NCI-H1417 treated with DMSO at 0.1 percent for 48 hours (cell line): ENCODE measurements at regions not wholly inside any gene's neighbourhood (a gene's known extent, or its start where the extent isn't known, plus 50 kb on each side); places are given as distances from the start of the nearest gene placed in this dataset.

Experiments
- DNase-seq: peaks from one replicate; lab custom pipeline; 2025; lab: John Stamatoyannopoulos, UW

DNA sequence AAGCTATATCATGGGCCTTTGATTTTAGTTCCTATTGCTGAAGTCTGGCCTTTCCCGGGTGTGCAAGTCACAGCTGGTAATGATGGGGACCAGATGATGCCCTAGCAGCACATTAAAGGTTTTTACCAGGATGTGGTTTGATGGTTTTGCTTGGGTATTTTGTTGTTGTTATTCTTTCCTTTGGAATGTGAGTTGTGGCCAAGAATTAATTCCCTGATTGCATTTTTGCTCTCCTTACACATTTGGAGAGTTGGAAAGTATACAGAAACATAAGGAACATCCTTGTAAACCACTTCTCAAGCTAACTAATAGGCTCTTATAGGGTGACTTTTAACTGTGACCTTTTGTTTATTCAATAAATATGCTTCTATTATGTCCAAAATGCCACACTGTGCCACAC, 154.1 kb upstream of the MMADHC start:
- DNase-seq: no peak

DNA sequence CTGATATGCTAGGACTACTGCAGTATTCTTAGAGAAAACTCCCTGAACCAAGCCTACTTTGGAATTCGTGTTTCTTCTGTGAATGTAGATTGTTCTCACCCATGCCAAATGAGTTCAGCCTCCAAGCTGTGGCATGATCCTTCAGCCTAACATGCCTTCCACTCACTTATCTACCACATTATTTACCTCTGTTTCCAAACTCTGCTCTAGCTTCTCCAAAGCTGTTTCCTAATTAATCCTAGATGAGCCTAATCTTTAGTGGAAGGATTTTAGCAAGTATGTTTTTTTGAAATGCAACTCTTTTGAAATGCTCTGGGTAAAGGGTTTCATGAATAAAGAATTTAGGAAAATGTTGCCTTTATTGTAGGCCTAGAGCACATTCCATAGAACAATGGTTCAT, 152.9 kb upstream of the MMADHC start:
- no peak for DNase-seq

DNA sequence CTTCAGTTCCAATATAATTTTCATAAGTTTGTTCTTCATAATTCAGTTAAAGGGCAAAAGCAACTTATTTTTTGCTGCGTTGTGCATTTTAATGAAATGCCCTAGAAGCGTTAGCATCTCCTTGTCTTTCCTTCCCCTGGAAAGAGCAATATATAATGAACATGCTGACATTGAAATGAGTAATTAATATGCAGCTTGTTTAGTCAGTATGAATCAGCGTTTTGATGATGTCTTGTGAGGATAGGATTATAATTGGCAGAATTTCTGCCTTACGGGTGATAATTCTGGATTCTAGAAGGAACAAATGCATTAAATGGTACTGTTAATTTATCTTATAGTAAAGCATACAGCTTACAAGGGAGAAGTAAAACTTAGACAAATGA, 152.3 kb upstream of the MMADHC start:
- no peak for DNase-seq

DNA sequence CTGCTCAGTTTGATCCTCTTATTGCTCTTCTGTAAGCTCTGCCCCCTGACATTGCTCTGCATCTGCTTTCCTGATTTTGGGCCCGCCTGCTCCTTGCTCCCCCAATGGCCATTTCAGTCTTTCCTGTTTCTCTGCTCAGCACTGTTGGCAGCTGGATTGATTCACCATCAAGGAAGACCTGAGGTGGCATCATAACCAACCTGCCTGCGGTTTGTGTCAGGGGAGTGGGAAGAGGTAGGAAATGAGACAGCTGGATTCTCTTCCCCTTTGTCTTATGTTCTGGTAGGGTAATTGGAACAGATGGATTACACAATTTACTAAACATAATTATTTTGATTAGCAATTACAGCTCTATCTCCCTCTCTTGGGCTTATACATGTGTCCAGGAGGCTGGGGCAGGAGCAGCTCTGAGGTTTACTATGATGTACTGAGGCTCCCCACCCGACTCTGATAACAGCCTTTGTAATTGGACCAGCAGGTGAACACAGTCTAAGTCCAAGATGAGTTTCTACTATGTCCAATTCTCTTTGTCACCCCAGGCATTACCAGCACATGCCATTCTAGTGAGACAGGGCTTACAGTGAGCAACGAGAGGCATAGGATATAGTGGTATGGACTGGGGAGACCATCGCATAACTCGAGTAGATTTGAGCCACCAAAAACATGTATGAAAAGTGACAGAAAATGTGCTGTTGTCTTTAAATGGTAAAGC, 151.8 kb upstream of the MMADHC start:
- no peak for DNase-seq

DNA sequence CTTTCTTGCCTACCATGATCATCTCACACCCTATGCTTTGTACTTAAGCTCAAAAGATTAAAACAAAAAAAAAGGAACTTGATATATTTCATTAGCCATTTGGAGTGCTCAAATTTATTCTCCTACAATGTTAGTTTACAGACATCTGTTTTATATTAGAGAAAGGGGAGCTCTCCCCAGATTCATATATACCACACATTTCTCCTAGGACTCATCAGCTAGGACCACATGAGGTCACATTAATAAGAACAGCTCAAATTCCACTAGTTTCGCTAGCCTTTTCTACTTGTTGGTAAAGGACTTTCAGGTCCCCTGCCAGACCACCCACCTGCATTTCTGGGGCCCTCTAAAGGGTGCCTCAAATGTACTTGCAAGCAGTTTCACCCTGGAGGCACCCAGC, 151.2 kb upstream of the MMADHC start:
- no peak for DNase-seq

DNA sequence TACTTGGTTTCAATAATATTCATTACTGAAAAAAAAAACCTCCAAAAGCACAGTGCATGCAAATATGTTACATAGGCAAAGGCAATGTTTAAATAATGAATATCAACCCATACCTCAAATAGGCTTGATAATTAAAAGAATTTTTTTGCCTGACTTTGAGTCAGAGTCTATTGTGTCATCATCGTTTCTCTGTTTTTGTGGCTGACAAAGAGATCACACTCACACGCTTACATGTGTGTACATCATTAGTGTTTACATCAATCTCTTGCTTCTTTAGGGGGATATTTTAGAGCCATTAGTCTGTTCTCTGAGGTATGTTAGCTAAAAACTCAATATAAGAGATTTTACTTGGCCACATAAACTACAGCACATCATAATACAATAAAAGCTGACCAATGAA, 150.3 kb upstream of the MMADHC start:
- DNase-seq: no peak

DNA sequence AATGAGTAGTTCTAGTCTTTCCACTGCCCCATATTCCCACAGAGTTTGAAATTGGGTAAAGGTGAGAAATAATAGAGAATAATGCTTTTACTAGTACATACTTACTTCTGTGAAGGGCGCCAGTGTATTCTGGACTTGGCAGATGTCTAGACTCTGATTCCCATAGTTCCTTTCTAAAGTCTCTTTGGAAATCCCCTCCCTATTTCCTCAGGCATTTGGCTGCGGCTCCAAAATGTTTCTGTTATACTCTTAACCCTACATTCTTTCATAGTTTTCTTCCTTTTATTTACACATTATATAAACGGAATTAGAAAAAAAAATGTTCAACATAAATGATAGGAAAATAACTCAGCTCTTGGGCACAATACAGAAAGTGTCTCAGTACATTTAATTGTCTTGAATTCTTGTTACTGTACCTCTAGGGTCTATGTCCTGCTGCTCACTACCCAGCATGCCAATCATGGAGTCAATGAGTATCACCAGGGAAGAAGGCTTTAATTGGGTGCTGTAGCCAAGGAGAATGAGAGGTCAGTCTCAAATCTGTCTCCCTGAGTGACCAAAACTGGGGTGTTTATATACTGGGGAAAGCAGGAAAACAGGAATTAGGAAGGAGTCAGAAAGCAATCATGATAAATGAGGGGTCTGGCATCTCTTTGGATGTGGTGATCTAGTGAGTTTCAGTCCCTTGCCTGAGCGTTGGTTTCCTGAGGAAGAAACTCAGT, 147.8 kb upstream of the MMADHC start:
- DNase-seq: no peak

DNA sequence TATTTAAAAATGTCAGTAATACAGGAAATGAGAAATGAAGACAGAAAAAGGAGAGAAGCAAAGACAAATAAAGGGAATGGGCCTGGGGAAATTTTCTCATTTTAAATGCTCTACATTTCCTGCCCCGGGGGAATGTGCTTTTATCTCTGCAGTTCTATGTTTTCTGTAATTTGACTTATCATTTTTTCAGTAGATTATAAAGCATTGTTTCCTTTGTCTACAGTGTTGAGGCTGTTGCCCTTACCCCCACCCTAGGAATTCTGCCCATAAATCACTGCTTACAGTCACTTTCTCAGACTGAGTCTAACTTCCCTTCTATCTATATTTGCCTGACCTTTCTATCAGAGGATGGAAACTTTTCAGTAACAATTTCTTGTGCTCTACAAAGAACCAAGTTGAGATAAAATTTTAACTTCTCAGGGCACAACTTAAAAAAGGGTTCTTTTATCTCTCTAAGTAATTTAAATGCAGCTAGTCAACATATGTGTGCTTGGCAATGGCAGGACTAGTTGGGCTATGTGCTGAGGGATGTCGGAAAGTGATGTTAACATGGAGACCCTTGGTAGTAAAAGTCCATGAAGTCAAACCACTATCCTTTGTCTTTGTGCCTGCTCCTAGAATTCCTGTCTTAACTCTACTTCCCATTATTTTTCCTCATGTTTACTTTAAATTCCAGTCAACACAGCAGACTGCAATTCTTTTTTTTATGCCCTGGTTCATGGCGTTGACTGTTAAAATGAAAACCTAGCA, 146.5 kb upstream of the MMADHC start:
- DNase-seq: no peak

DNA sequence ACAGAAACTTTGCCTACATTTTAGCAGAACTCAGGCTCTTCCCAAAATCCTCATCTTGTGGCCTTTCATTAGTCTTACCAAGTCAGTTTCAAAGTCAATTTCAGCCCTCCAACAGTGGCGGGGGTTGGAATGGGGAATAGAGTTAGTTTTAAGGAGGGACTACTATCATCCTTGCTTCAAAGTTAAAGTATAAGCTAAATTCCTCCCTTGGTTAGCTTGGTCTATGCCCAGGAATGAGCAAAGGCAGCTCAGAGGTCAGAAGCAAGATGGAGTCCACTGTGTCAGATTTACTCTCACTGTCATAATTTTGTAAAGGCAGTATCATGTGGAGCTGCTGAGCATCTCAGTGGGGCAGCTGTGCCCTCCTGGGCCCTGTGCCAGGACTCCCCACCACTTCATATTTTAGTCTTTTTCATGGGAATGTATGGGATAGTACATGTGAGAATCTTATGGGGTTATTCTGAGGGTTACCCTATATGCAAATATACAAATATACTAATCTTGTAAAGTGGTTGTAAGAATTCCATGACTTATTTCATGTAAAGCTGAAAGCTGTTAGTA, 145.2 kb upstream of the MMADHC start:
- DNase-seq: no peak

DNA sequence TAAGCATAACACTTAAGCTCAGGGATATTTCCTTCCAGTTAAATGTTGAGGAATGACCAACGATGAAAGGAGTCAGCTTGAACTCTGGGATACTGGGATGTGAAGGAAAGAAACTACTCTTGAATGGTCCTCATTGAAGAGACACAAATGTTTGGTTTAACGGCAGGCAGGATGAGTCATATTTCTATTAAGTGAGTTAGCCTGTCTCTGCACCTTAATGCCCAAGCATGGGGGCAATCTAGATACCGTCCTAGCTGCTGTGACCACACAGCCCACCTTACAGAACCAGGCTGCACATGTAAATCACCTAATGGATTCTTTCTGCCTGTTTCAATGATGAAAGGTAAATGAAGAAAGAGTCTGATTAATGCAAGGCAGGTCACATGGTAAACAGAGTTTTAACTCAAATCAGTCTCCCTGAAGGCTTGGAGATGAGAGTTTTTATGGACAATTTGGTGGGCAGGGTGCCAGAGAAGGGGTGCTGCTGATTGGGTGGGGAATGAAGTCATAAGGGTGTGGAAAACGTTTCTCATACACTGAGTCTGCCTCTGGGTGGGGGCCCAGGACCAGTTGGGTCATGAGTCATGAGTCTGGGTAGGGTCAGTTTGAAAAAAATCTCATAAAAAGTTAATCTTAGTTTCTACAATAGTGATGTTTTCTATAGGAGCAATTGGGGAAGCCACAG, 144.6 kb upstream of the MMADHC start:
- no peak for DNase-seq

DNA sequence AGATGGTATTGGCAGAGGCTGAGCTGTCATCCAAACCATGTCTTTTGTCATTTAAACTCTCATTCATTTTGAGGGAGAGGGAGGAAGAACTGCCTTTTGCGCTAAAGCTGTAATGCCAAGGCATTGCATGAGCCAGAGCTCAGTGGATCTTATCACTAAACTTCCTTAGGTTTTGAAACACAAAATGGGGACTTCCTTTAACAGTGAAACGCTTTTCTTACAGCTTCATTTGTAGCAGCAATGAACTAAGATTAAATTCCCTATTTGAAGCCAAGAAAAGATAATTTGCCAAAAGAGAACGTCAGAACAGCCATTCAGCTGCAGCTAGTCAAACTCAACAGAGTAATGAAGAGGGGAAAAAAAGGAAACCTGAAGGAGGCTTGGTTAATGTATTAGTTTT, 143.5 kb upstream of the MMADHC start:
- DNase-seq: no peak

DNA sequence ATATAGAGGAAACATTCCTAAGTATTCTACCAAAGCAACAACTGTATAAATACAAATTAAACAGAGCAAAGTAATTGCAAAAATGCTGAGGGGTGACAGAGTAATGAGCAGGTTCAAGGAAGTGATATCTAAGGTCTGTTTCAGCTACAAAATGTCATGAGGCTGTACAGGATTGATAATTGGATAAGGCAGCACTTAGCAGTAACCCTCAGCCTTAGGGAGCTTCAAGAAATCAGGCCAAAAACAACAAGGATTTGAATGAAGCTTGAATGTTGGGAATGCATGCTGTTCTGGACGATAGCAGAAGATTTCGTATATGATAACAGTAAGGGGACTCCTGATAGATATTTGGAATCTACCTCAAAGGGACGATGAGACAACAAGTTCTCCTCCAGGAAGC, 142.0 kb upstream of the MMADHC start:
- no peak for DNase-seq

DNA sequence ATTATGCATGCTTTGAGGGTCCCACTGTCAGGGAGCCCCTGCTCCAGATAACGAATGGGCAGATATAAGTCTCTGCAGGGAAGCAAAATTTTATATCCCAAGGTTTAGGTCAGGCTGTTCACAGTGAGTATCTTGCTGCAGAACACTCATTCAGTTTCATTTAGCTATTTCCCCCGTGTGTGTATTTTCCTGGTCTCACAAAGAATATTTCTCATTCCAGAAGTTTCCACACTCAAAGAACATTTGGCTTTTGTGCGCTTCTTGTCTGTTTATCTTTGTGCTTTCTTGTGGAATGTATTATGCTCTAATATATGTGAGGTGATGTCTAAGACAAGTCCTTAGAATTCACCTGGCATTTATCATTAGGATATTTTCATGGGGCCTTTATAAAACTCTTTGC, 140.4 kb upstream of the MMADHC start:
- no peak for DNase-seq

DNA sequence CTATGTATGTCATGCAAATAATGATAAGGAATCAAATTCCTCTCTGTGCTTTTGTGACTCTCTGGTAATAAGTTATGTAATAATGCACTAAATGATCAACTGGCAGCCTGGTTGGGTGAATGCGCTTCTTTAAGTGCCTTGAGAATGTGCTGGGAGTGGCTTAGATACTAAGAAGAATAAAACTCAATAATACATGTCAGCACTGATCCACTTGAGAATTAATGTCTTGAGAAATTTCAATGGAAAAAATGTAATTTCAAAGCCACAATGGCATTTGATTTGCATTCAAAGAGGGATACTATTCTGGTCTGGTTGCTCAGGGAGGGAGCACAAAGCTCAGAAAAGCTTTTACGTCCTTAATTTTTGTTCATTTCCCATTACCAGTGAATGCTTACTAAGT, 137.7 kb upstream of the MMADHC start:
- no peak for DNase-seq

DNA sequence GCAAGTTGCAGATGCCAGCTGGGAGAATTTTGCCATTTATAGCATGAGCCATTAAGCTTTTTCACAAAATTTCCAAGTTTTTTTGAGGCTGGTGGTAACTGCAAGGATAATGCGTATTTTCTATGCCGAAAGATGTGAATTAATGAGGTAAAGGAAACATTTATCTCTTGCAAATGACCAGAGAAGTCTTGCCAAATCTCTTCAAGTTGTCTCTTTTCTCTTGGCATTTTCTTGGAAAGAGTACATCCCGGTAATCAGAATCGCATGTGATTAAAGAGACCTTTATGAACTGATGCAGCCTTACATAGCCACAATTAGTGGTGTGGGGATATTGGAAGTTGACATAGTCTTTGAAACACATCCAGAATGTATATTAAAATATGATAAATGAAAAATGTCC, 136.5 kb upstream of the MMADHC start:
- no peak for DNase-seq

DNA sequence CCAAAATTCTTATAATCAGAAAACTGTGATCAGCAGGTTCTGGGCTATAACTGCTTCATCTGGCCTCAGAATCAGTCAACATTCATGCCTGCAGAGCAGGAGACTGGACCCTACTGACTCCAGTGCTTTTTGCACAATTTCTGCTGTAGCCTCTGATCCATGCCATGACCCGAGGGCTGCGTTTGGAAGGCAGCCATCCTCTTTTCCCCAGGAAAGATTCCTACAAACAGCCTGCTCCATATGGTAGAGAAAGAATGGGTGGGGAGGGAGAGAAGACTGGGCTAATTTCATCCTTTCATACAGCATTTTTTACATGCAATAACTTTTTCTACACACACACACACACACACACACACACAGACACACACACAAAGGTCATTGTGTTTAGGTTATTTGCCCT, 133.0 kb upstream of the MMADHC start:
- no peak for DNase-seq

DNA sequence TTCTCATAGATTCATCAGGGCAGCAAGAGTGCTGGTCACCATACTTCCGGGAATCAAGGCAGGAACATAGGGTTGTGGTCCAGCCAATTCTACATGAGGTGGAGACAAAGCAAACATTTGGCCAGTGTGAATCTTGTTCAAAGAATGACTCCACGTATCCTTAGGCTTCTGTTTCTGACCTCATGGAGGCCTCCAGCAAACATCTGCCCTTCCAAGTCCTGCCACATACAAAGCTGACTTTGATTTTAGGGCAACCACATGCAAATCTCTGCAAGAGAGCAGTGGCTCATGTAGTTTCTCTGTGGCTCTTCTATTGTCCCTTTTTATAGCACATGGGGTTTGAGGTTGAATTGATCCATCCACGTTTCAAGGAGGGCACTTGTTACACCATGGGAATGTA, 132.1 kb upstream of the MMADHC start:
- no peak for DNase-seq

DNA sequence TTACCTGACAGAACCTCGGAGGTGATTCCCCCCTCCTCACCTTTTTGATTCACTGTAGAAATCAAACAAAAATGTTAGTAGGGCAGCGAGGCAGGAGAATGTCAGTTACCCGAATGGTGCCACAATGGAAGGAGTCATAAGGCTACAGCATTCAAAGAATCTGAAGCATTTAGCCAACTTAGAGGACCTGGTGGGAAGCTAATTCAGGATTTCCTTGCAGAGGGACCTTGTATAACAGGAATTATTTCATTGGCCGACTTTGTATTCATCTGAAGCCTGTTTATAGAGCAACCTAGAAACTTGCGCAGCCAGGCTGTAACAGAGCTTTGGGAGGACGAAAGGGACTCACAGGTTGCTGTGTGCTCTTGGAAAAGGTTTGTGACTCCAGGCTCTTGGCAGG, 129.1 kb upstream of the MMADHC start:
- no peak for DNase-seq

DNA sequence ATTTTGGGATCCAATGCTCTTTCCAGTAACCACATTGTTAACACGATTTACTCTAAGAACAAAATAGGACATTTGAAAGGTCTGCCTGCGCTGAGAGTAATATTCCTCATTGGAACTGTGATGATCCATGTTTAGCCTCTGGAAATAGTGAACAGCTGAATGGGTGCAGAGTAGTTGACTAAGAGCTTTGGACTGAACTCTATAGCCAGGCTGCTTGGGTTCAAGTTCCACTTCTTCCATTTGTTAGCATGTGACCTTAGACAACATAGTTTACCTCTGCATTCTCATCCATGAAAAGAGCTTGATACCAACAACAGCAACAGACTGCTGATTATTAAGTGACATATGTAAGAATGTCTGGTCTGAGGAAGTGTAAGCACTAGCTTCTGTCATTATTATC, 128.3 kb upstream of the MMADHC start:
- no peak for DNase-seq

DNA sequence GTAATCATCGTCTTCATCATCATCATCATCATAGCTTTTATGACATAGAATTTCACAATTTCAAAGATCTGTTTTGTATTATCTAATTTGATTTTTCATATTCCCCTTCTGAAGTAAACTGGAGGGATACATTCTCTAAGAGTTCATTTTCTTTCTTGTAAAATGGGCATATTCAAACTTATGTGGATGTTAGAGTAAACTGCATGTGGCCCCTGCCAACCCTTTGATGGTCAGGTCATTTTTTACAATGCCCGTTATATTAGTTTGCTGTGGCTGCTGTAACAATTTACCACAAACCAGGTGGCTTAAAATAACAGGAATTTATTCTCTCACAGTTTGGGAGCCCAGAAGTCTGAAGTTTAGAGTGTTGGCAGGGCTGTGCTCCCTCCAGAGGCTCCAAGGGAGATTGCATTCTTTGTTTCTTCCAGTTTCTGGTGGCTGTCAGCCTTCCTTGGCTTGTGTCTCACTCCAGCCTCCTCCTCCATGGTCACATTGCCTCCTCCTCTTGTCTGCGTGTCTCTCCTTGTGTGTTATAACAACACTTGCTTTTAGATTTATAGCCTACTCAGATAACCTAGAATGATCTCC, 127.5 kb upstream of the MMADHC start:
- no peak for DNase-seq

DNA sequence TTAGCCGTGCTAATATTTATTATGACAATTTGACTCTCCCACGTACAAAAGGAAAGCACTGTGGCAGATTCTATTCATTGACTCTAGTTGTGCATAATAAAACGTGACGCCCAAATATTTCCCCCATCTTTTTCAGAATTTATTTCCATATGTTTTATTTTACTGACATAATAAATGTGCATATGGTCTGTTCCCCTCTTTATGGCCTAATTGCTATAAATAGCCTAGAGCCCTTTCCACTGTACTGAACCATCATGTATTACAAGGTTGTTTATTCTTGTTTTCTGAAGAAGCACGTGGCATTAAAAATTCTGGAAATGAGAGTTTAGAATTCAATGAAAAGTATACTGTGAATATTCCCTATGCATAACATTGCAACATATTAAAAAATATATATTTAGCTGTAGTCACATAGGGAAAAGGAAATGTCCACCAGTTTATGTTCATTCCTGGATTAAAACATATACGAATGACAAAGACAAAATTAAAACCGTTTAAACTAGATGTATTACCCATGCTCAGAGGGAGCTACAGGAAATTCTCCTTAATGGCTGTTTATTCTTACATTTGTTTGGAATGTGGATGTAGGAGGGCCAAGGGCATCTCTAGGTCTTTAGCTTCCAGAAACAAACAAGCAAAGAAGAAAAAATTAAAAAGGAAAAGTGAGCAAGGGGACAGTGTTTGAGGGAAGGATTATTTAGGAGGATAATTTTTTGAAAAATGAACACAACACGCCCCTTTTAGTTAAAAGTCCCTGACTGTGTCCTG, 122.1 kb upstream of the MMADHC start:
- DNase-seq: no peak
